DLD1 (cell line): ENCODE measurements at regions not wholly inside any gene's neighbourhood (a gene's known extent, or its start where the extent isn't known, plus 50 kb on each side); places are given as distances from the start of the nearest gene placed in this dataset.
"Not testable (repeated sequence)": the region's sequence is repeated elsewhere in the genome, so short reads cannot be mapped to it uniquely, and the experiment has no call there.

Experiments
- in situ Hi-C: cut with HindIII; loops from 2 replicates; pipeline ENCODE4 v1.10.0; 2017; ENCODE audit warnings: low sequenced_read_pairs

- in situ Hi-C loops, result not testable (repeated sequence)
These were observed 554.5 kb downstream of the RPS29 start for GRCh38 chr14:49031710-49032109.

GRCh38 chr14:49019467-49020115, 566.6 kb downstream of the RPS29 start:
- in situ Hi-C loops, result no loop called here

GRCh38 chr14:49017447-49017846, 568.7 kb downstream of the RPS29 start:
- in situ Hi-C loops, result no loop called here

GRCh38 chr14:49016381-49016780, 569.8 kb downstream of the RPS29 start:
- in situ Hi-C loops, result no loop called here

GRCh38 chr14:49014476-49014875, 571.7 kb downstream of the RPS29 start:
- in situ Hi-C loops, result no loop called here

- in situ Hi-C loops, result no loop called here
These were observed 577.8 kb downstream of the RPS29 start for GRCh38 chr14:49008363-49008762.

GRCh38 chr14:48991141-48991540, 595.0 kb downstream of the RPS29 start:
- in situ Hi-C loops, result no loop called here

GRCh38 chr14:48983351-48983888, 602.8 kb downstream of the RPS29 start:
- in situ Hi-C loops, result no loop called here

- in situ Hi-C loops, result no loop called here
These were observed 611.2 kb downstream of the RPS29 start for GRCh38 chr14:48974994-48975393.

GRCh38 chr14:48973151-48973550, 613.0 kb downstream of the RPS29 start:
- in situ Hi-C loops, result no loop called here

- in situ Hi-C loops, result no loop called here
These were observed 615.2 kb downstream of the RPS29 start for GRCh38 chr14:48970943-48971342.

- in situ Hi-C loops, result no loop called here
These were observed 618.8 kb downstream of the RPS29 start for GRCh38 chr14:48967419-48967818.

GRCh38 chr14:48963231-48963790, 622.9 kb downstream of the RPS29 start:
- in situ Hi-C loops, result no loop called here

GRCh38 chr14:48957486-48957885, 628.7 kb downstream of the RPS29 start:
- in situ Hi-C loops, result no loop called here

- in situ Hi-C loops, result no loop called here
These were observed 630.3 kb downstream of the RPS29 start for GRCh38 chr14:48955857-48956256.

- in situ Hi-C loops, result no loop called here
These were observed 631.7 kb downstream of the RPS29 start for GRCh38 chr14:48954446-48954845.

- in situ Hi-C loops, result no loop called here
These were observed 641.4 kb downstream of the RPS29 start for GRCh38 chr14:48944809-48945208.

- in situ Hi-C loops, result no loop called here
These were observed 642.3 kb downstream of the RPS29 start for GRCh38 chr14:48943913-48944312.

- in situ Hi-C loops, result no loop called here
These were observed 648.5 kb downstream of the RPS29 start for GRCh38 chr14:48937541-48938195.

GRCh38 chr14:48936849-48937248, 649.3 kb downstream of the RPS29 start:
- in situ Hi-C loops, result no loop called here

- in situ Hi-C loops, result no loop called here
These were observed 649.8 kb downstream of the RPS29 start for GRCh38 chr14:48936362-48936761.

- in situ Hi-C loops, result no loop called here
These were observed 661.0 kb downstream of the RPS29 start for GRCh38 chr14:48925184-48925583.
